EH (cell line): ENCODE measurements at regions not wholly inside any gene's neighbourhood (a gene's known extent, or its start where the extent isn't known, plus 50 kb on each side); places are given as distances from the start of the nearest gene placed in this dataset.
"Not testable (repeated sequence)": the region's sequence is repeated elsewhere in the genome, so short reads cannot be mapped to it uniquely, and the experiment has no call there.

Experiments
- DNase-seq: peaks from one replicate; pipeline ENCODE4 v3.0.0-alpha.2; 2015; ENCODE audit warnings: low read depth

DNA sequence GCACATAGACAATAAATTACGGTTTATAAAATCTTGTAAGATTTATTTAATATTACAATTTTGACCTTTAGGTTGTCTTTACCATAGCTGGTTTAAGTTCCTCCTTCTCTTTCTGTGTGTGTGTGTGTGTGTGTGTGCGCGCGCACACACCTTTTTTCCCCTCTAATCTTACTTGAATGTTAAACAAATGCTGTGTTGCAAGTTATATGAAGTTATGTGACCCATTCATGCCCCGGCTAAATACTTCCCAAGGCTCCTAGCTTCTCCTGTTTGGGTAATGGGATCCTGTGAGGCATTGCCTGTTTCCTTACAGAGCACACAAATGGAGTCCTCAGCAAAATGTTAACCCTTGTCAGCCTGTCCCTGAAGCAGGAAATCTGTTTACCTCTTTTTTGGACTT is 125.6 kb upstream of the ZNF608 start:
- no peak for DNase-seq

DNA sequence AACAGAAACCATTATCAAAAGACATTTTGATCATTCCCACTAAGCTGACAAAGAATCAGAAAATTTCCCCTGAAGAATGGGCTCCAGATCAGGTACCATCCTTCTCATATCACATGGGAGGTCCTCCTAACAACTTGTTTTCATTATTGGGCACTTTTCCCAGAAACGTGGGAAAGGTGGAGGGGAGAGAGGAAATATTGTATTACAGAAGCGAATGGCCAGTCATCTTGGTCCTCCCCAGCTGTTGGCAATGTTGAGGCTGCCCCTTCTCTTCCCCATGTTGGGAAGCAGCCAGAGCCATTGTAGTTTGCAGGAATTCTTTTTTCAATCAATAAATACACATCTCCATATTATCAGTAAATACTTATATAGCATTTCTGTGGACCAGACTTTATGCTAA is 126.2 kb upstream of the ZNF608 start:
- DNase-seq: no peak

DNA sequence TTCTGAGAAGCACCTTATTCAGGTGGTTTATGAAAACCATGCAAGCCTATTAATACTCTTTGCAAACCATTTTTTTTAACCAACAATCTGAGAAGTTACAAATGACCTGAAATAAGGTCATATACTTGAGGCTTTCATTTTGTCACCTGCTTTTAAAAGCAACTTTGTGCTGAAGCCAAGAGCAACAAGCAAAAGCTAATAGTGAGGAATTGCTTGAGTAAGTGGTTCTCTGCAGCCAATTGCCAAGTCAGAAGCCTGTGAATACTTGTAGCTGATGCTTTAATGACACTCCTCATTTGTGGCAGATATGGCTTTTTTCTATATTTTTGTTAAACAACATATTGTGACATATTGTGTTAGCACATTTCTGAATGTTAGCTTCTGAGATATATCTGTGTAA is 126.7 kb upstream of the ZNF608 start:
- no peak for DNase-seq

DNA sequence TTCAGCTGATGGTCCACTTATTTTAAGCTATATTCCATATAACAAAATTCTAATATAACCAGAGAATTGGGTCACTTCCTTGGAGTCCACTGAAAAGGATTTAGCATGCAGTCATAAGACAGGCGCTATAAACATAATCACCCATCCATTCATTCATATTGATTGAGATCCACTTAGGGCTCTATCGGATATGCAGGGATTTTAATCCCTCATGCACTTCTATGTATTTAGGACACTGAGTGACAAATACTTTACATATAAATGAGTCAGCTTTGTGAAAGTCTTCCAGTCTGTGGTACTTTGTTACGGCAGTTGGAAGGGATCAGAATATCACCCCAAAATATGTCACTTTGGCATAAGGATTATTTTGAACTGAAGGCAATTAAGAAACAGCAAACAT is 127.3 kb upstream of the ZNF608 start:
- no peak for DNase-seq

DNA sequence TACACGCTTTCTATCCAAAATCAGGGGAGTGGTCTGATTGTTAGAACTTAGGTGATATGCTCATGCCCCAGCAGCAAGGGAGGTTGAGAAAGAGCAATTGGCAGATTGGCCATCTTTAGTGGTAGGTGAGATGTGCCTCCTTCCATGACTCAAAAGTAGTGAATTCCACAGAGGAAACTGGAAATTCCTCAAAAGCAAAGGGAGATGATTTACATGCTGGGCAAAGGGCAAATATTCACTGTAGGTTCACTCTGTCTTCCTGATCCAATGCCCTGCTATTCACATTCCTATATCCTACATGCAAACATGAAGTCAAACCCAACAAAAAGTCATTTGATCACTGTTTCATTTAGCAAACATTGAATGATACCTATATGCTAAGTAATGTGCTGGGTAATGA is 130.1 kb upstream of the ZNF608 start:
- DNase-seq: no peak

DNA sequence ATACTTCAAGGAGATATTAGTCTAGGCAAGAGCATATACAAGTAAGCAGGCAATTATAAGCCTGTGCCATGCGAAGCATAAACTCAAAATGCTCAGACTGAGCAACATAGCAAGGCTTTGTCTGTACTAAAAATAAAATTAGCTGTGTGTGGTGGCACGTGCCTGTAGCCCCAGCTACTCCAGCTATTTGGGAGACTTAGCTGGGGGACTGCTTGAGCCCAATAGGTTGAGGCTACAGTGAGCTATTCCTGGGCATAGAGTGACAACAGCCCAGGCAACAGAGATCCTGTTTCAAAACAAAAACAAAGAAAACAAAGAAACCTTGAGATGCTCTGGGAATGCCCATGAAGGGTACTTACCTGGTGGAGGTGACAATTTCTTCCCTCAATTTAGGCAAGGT is 130.5 kb upstream of the ZNF608 start:
- DNase-seq: no peak

DNA sequence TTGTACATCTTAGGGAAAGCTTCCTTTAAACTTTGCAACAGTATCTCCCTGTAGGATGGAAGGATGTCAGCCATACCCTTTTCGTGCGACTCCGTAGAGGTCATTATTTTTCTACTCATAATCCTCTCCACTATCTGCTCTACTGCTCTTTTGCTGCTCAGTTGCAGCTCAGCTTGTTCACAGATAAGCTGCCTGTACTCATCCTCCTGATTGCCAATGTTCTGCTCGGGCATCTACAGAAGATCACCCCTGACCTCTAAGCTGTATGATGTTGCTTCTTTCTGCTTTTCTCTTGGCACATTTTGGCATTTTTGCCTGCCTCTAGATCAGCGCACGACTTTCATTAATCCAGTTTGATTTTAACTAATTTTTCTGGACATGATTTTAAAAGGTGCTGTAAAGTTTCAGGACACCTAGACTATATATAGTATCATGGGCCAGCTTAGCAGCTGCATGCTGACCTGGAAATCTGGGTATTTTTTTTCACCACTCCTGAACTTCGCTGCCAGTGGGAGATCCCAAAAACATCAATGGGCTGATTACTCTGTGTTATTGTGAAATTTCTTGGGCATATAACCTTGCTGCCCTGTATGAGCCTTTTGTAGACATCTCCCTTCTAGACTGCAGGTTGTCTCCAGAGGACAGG is 131.2 kb upstream of the ZNF608 start:
- DNase-seq: no peak

DNA sequence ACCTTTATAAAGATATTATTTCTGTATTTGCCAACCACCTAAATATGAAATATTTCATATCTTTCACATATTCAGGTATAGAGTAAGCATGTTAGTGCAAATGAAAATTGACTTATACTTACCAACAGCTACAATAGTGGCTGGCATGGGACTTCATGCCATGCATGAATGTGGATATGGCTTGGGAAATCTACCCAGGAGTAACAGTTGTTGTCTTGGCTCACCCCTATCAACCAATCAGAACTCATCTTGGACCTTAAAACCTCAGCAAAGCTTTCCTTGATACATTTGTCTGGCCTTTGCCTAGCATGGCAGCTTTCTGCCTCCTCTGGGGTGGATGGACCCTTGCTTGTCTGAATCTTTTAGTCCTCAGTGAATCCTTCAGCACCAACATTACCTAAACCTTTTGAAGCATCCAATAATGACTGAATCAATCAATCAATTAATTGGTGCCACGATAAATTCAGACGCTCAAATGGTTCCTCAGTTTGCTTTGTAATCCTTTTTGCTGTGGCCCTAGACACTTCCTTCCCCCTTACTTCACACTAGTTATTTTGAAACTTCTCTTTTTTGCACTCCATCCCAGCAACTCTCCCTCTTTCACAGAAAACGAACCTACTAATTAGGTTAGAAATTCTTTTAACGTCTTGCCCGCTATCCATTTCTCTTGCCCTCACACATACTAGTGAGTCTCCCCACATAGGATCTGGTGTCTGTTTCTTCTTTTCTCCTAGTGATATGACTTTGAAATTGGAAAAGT is 132.3 kb upstream of the ZNF608 start:
- DNase-seq: no peak

DNA sequence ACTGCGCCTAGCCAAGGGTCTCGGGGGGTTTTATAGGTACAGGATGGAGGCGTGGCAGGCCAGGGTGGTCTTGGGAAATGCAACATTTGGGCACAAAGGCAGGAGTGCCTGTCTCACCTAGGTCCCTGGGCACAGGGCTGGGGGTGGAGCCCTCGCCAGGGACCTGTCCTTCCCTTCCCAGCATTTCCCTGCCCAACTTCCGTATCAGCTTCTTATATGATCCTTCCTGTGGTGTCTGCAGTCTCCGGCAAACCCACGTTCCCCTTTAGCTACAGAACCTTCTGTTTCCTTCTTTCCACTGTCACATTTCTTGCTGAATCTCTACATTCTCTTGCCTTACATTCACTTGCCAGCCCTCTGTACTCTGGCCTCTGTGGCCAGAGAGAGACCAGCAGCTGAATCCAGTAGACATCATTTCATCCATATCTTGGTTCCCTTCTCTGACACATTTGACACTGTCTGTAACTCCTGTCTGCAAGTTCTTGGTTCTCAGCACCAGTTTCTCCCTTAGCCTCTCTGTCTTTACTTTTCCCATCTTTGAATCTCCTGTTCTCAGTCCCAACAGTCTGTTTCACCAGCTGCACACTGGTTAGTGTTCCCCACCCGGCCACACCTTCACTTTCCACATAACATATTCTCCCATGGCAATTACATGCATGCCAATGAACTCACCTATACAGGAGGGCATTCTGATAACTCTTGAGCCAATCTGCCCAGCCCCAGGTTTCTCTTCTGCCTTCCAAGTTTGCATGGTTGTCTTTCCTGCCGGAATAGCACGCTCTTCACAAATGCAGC is 134.7 kb upstream of the ZNF608 start:
- DNase-seq: no peak

DNA sequence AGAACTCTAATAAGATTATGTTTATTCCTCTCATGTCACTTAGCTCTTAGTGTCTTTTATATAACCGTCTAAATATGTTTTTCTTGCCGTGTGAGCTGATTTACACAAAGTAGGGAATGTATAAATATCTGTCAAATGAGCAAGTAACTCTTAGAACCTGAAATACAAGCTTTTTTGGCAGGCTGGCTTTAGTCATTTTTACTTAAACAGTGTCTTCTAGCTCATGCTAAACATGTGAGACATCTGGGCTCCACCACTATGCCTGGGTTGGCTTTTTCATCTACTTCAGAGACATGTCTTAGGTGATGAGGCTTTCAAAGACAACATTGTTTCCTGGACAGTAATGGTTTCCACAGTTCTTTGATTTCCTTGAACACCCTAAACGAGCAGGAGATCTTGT is 137.2 kb upstream of the ZNF608 start:
- DNase-seq: no peak

DNA sequence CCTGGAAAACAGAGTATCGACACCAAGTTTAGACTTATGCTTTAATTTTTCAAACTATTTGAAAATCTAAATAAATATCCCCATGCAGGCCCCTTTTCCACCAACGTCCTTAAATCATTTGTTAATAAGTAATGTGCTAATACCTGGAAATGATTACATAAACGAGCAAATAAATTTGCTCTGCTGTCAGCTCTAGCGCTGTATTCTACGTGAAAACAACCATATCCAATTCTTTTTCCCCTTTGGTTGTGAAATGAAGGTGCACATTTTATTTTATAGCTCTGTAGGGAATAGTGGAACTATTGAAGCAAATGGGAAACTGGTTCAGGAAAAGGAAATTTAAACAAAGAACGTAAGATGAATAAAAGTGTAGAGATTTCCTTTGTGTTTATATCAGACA is 137.7 kb upstream of the ZNF608 start:
- DNase-seq: no peak

DNA sequence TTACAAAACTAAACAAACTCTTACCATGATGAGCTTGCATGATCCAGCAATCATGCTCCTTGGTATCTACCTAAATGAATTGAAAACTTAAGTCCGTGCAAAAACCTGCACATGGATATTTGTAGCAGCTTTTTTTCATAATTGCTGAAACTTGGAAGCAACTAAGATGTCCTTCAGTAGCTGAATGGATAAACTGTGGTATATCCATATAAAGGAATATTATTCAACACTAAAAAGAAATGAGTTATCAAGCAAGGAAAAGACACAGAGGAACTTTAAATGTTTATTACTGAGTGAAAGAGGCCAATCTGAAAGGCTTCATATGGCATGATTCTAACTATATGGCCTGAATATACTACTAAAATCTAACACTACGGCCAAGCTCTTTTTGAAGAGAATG is 139.1 kb upstream of the ZNF608 start:
- no peak for DNase-seq

DNA sequence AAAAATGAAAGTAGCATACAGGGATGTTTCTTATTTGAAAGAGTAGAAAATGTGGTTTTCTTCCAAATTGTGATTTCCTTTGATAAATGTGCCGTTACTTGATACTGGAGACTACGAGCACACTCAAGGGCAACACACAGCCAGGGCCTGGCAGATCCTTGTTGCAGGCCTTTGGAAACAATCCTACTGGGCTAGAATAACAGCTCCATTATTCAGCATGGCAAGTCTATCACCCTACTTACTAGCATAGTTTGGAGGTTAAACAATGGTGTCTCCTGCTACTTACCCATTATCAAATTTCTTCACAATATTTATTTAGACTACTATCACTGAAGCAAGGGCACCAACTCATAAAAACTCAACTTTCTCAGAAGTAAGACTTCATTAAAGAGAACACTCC is 140.8 kb upstream of the ZNF608 start:
- DNase-seq: no peak

DNA sequence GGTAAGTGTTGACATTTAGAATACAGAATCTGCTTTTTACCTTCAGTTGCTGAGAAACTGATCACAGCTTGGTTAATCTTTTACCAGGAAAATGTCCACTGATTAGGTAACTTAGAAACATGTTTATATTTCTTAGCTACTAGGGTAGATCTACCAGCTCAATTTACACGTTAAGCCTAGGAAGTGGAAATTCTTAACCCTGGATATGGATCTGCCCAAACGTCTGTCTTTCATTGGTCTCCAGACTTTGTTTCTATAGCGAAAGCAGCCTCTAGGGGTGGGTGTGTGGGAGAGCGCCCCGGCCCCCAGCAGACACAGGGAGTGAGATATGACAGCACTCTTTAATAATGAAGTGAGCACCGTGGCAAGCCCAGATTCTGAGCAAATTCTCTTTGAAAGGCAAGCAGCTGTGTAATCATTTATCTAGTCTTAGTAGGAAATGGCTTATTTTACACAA is 141.6 kb upstream of the ZNF608 start:
- DNase-seq: no peak

DNA sequence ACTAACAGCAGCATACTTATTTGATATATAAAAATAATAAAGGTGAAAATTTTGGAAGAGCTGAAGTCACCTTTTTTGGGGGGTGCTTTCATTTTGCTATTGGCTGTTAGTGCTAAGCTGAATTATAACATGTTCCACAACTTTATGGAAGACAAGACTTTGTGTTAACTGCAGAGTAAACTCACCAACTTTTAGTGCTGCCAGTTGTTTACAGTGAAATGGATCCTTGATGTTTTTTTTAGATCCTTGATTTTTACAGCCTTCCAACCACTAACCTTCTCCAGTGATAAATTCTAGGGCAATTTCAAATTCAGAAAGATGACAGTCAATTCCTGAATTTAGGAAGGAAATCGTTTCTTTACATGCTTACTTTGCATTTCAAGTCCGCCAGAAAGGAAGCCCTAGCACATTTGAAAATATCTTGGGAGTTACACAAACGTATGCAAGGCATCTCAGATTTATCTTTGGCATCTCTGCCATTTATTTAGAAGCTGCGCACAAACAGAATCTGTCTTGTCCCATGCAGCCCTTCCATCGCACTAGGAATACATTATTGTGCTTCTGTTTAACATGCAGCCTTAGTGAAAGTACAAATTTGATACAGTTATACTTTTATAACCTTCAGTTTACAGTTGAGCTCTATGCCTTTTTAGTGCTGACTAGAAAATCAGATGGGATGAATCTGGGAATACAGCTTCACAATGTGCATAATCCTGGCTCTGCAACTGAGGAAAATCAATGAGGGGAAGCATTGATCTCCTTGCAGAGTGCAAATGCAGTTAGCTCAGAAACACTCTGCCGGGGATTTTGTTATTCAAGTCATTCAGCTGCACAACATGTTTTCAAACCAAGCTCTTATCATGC is 142.4 kb upstream of the ZNF608 start:
- no peak for DNase-seq

DNA sequence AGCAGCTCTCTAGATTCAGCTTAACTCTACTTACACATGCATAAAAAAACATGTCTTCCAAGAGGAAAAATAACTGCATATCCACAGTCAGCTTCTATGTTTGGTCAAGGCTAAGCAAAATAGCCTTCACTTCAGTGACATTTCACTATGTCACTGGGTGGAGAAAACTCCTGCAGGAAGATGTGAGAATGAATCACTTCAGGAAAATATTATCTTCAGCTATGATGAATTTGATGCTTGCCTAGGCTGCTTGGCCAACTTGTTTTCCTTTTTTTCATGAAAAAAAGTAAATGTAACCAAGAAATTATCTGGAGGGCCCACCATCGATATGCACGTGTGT is 143.0 kb upstream of the ZNF608 start:
- no peak for DNase-seq

DNA sequence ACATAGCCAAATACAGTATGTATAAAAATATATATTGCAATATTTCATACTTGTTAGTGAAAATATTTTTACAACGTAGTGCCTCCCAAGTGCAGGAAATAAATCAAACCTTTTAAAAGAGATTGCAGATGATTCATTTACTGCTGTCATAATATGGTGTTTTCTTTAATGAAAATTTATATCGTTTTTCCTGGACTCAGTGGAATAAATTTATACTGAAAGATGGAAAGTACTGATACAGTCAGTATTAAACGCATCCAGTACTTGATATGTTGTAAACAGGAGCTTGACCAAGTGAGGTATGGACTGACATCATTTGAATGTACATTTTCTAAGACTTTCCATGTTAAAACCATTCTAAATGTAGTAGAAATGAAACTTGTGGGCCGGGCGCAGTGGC is 143.4 kb upstream of the ZNF608 start:
- DNase-seq: no peak

DNA sequence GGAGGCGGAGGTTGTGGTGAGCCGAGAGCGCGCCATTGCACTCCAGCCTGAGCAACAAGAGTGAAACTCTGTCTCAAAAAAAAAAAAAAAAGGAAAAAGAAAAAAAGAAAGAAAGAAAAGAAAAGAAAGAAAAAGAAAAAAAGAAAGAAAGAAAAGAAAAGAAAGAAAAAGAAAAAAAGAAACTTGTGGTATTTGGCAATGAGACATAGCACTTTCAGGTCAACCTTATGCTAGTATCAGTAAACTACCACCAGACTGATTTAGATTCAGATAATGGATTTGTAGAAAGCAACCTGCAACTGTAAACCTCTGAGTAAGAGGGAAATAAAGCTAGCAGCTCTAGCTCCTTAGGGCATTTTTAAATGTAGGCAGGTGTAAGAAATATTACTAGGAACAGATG is 144.0 kb upstream of the ZNF608 start:
- DNase-seq: not testable (repeated sequence)

DNA sequence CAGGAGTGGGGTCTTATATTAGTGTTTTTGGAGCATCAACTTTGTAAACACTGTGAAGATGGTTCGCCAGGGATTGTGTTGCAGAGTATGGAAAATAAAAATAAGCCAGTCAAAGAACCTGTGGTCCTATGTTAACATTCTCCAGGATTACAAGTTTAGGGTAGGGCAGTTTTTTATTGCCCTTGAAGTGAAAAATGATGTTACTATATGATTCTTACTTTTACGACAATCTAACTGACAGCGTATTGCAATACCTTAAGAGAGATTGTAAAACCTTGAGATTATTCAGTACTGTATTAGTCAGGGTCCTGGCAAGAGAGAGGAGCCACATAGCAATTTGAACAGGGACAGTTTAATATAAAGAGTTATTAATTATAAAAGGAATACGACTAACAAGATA is 144.7 kb upstream of the ZNF608 start:
- DNase-seq: no peak

DNA sequence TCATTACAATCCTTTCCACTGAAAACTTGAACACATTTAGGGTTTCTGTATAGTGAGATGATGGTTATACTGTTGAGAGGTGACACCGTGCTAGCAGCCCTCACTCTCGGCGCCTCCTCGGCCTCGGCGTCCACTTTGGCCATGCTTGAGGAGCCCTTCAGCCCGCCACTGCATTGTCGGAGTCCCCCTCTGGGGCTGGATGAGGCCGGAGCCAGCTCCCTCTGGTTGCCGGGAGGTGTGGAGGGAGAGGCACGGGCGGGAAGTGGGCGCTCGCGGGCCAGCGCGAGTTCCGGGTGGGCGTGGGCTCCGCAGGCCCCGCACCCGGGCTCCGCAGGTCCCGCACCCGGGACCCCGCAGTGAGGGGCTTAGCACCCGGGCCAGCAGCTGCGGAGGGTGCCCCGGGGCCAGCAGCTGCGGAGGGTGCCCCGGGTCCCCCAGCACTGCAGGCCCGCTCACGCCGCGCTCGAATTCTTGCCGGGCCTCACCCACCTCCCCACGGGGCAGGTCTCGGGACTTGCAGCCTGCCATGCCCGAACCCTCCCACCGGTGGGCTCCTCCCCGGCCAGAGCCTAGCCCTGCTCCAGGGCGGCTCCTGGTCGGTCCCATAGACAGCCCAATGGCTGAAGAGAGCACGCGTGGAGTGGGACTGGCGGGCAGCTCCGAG is 145.9 kb upstream of the ZNF608 start:
- DNase-seq: no peak

DNA sequence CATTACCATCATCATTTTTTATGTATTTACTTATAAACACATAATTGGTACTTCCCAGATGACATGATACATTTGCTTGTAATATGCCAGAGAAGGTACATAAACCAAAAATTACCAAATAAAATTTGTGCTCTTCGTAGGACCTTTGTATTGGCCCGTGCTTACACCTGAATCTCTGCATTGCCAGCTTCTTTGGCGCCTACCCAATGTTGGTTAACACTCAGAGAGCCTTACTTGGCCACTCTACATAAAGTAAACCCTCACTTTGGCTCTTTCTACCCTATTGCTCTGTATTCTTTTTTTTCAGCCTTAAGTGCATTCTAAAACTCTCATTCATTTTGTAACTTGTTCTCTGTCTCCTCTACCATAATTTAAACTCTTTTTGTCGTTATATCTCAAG is 148.1 kb upstream of the ZNF608 start:
- DNase-seq: no peak

DNA sequence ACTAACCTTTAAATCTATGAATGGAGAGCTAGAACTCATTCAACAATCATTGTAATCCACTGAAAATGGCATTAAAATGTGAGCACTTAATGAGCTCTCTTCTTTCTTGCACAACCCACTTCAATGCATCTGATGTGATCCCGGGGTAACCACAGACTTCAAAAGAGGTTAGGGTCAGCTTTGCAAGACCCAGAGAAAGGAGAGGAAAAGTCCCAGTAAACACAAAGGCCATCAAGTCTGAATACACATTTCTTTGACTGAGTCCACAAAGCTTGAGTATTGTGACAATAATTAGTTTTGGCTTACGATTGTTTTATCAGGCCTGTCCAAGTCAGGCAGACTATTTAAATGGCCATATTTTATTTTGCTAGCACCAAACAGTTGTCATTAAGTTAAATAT is 148.8 kb upstream of the ZNF608 start:
- no peak for DNase-seq
